Endothelial cell of umbilical vein (primary cell): ENCODE measurements at regions not wholly inside any gene's neighbourhood (a gene's known extent, or its start where the extent isn't known, plus 50 kb on each side); places are given as distances from the start of the nearest gene placed in this dataset.

Experiments used
- BruUV-seq: library from RNA; stranded (reverse); fragments of 400-500 nt; replicated peaks from 2 replicates; lab custom pipeline; 2021; lab: Mats Ljungman, UMichigan
- CTCF ChIA-PET: fragments of 300-600, 350-600 bp; sonication (Branson Sonifier 250); formaldehyde crosslinking; loops from one replicate; lab custom pipeline; 2021; ENCODE audit warnings: antibody characterized with exemption, inconsistent platforms; lab: Charles Lee
- POLR2A ChIA-PET: fragments of 300-600, 350-600 bp; sonication (Branson Sonifier 250); formaldehyde crosslinking; loops from one replicate; lab custom pipeline; 2021; ENCODE audit warnings: antibody characterized with exemption, inconsistent platforms; lab: Charles Lee
- DNase-seq: peaks from one replicate; pipeline ENCODE4 v3.0.0-alpha.2; 2011; ENCODE audit warnings: low read depth, low spot score
- FAIRE-seq: peaks from 2 replicates; lab custom pipeline; 2011; peaks lifted over from hg19 to GRCh38; lab: Jason Lieb, UNC
- H2AFZ ChIP-seq: 2 replicates; pipeline ENCODE4 v1.6.0; 2012; ENCODE audit warnings: low read depth, low read length, control low read depth, inconsistent platforms
- H3K27ac ChIP-seq: 2 replicates; pipeline ENCODE4 v1.5.1; 2011; ENCODE audit warnings: low read depth, mild to moderate bottlenecking, control low read depth, low read length, moderate library complexity; ENCODE audit not compliant: insufficient read depth
- H3K27me3 ChIP-seq, 2 experiments: 2 replicates each; pipeline versions ENCODE4 v1.6.0 to v1.6.1; 2011; ENCODE audit warnings: low read length in 2 of 2, mixed read lengths in 1 of 2; ENCODE audit not compliant: control insufficient read depth in 2 of 2, insufficient read depth in 2 of 2
- H3K36me3 ChIP-seq, 2 experiments: 2 replicates in 1 of 2; 3 replicates in 1 of 2; pipeline ENCODE4 v1.5.1; 2011; ENCODE audit warnings: low read length in 2 of 2, mild to moderate bottlenecking in 1 of 2, moderate library complexity in 1 of 2; ENCODE audit not compliant: control insufficient read depth in 2 of 2, insufficient read depth in 2 of 2; ENCODE audit errors: extremely low read depth in 1 of 2
- H3K4me1 ChIP-seq: 3 replicates; pipeline ENCODE4 v1.5.1; 2011; ENCODE audit warnings: mild to moderate bottlenecking, low read length; ENCODE audit not compliant: control insufficient read depth, insufficient read depth; ENCODE audit errors: extremely low read depth
- H3K4me2 ChIP-seq: 2 replicates; pipeline ENCODE4 v1.6.1; 2011; ENCODE audit warnings: low read length, control low read depth, mixed read lengths; ENCODE audit not compliant: insufficient read depth
- H3K4me3 ChIP-seq, 3 experiments: fragments of 200-600 bp in 1 of 3; sonication (generic), shearing (Covaris generic) in 1 of 3; replicated peaks in 1 of 3; 2 replicates each; pipeline ENCODE4 v1.5.1; 2011 to 2016; ENCODE audit warnings: control low read depth in 3 of 3, low read length in 3 of 3, mild to moderate bottlenecking in 2 of 3, inconsistent platforms in 1 of 3, low read depth in 1 of 3, moderate library complexity in 1 of 3; ENCODE audit not compliant: insufficient read depth in 1 of 3
- H3K79me2 ChIP-seq: 2 replicates; pipeline ENCODE4 v1.6.0; 2012; ENCODE audit warnings: low read length, inconsistent platforms; ENCODE audit not compliant: control insufficient read depth, insufficient read depth
- H3K9ac ChIP-seq: replicated peaks from 2 replicates; pipeline ENCODE3; 2011; ENCODE audit warnings: low read length, control low read depth; ENCODE audit not compliant: insufficient read depth; ENCODE audit errors: extremely low read depth
- H3K9me1 ChIP-seq: replicated peaks from 3 replicates; pipeline ENCODE4 v1.6.0; 2011; ENCODE audit warnings: mild to moderate bottlenecking, low read length; ENCODE audit not compliant: control insufficient read depth, insufficient read depth; ENCODE audit errors: extremely low read depth
- H3K9me3 ChIP-seq: replicated peaks from 2 replicates; pipeline ENCODE4 v1.5.1; 2012; ENCODE audit warnings: low read length, inconsistent platforms; ENCODE audit not compliant: control insufficient read depth, insufficient read depth
- H4K20me1 ChIP-seq: replicated peaks from 2 replicates; pipeline ENCODE3; 2011; ENCODE audit warnings: mild to moderate bottlenecking, low read length; ENCODE audit not compliant: control insufficient read depth, insufficient read depth; ENCODE audit errors: extremely low read depth
- CTCF ChIP-seq, 2 donors: IDR thresholded peaks; 1 replicate in 1 of 2; 2 replicates in 1 of 2; pipeline ENCODE4 v1.5.1; 2011; ENCODE audit warnings: low read length in 2 of 2, mild to moderate bottlenecking in 2 of 2, moderate library complexity in 2 of 2, control low read depth in 1 of 2, inconsistent platforms in 1 of 2, low read depth in 1 of 2; ENCODE audit not compliant: insufficient read depth in 1 of 2; ENCODE audit errors: extremely low read depth in 1 of 2
- EZH2 ChIP-seq: IDR thresholded peaks from 2 replicates; pipeline ENCODE4 v1.6.1; 2012; ENCODE audit warnings: borderline replicate concordance, low read depth, mild to moderate bottlenecking, moderate library complexity, low read length, inconsistent platforms; ENCODE audit not compliant: severe bottlenecking
- FOS ChIP-seq: IDR thresholded peaks from 2 replicates; pipeline ENCODE4 v1.6.1; 2011; ENCODE audit warnings: mild to moderate bottlenecking, low read length, moderate library complexity, borderline replicate concordance; ENCODE audit not compliant: insufficient read depth
- GATA2 ChIP-seq: IDR thresholded peaks from 2 replicates; pipeline ENCODE4 v1.7.0; 2011; ENCODE audit warnings: low read depth, mild to moderate bottlenecking, moderate library complexity, mixed read lengths, low read length; ENCODE audit not compliant: insufficient read length, insufficient read depth
- JUN ChIP-seq: IDR thresholded peaks from 2 replicates; pipeline ENCODE4 v1.6.1; 2011; ENCODE audit warnings: borderline replicate concordance, low read depth; ENCODE audit not compliant: insufficient read length, insufficient read depth
- MAX ChIP-seq: IDR thresholded peaks from 2 replicates; pipeline ENCODE4 v1.6.1; 2011; ENCODE audit not compliant: insufficient read depth, insufficient read length
- MYC ChIP-seq: IDR thresholded peaks from one replicate; pipeline ENCODE4 v1.6.1; 2011; ENCODE audit warnings: mild to moderate bottlenecking, low read depth, low read length
- POLR2A ChIP-seq: IDR thresholded peaks from 2 replicates; pipeline ENCODE4 v1.6.1; 2012; ENCODE audit warnings: low read depth, mild to moderate bottlenecking, control low read depth, low read length
- POLR2AphosphoS5 ChIP-seq: IDR thresholded peaks from 2 replicates; pipeline ENCODE4 v1.6.1; 2012; ENCODE audit warnings: low read depth, mild to moderate bottlenecking, control low read depth, low read length, moderate library complexity; ENCODE audit not compliant: insufficient read depth
- dilution Hi-C: fragments of 300-500 bp; cut with MboI; formaldehyde crosslinking; loops from one replicate; pipeline ENCODE4 v1.15.0; 2019; ENCODE audit warnings: low sequenced_read_pairs; ENCODE audit not compliant: extremely low pct_ligation_motif_present
- intact Hi-C: fragments of 100-400 bp; cut with micrococcal nuclease; formaldehyde crosslinking; loops from one replicate; pipeline ENCODE4 v1.10.0; 2022

- FAIRE-seq (no peak), DNase-seq (no peak)
- Histone ChIP-seq H3K27ac (no peak overlapping the region), H4K20me1 (no peaks in the 10 kb centered on the region), H3K4me3 (no peak overlapping the region), H3K9me3 (no peaks in the 10 kb centered on the region), H3K4me1 (no peaks in the 10 kb centered on the region), H2AFZ (no peak overlapping the region), H3K27me3 (peaks cover 0 to 3% of the 10 kb centered on the region in 2 experiments), H3K4me2 (no peak overlapping the region), H3K36me3 (no peaks in the 10 kb centered on the region), H3K79me2 (no peaks in the 10 kb centered on the region), H3K9me1 (no peaks in the 10 kb centered on the region), H3K9ac (no peak overlapping the region)
- TF ChIP-seq JUN (no peak), CTCF (IDR thresholded peaks at IDR 0.05; ENCODE audit: extremely low read depth in 1 of 2, insufficient read depth in 1 of 2, low read depth in 1 of 2, low read length in 2 of 2) (no peak), FOS (no peak), EZH2 (no peak), GATA2 (no peak), MYC (no peak), MAX (no peak), POLR2A (no peak), POLR2AphosphoS5 (no peak)
- dilution Hi-C loops, result no loop called here
- BruUV-seq, result no TSS peak
- CTCF ChIA-PET, result no interaction called here
- intact Hi-C loops, result no loop called here
- POLR2A ChIA-PET, result no interaction called here
These were observed 71.8 kb downstream of the MYCN start for GRCh38 chr2:16012029-16012596.
